ENCODE measurements at regions not wholly inside any gene's neighbourhood (a gene's known extent, or its start where the extent isn't known, plus 50 kb on each side); places are given as distances from the start of the nearest gene placed in this dataset.

DNA sequence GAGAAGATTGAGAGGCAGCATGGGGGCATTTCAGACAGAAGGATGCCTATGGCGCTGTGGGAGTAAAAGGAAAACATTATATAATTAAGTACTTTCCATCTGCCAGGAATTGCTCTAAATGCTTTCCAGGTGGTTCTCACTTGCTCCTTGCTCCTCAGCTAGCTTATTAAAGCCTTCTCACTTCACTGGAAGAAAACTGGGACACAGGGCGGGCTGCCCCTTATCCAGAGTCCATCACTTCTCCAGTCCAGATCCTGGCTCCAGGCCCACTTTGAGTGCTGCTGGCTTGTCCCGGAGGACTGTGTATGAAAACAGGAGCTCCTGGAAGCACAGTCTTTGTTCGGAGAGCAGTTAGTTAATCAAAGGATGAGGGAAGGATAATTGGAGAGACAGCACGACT lies 409.9 kb upstream of the ADAMTS16 start:
- Histone ChIP-seq H3K4me3 (no peak overlapping the region), H3K27me3 (peaks cover 0 to 5% (median 0%) of the 10 kb centered on the region in 4 donors), H3K4me1 (no peaks in the 10 kb centered on the region), H3K36me3 (no peaks in the 10 kb centered on the region), H3K27ac (no peak overlapping the region), H3K9me3 (no peaks in the 10 kb centered on the region)
- no peak for ATAC-seq
- FAIRE-seq: no peak
- no peak for DNase-seq
- intact Hi-C loops (cut with DNase I): no loop called here
- WGBS, 2 donors: 59 to 71% methylated on average over 5 of the region's 5 CpGs
- TF ChIP-seq, protein P1, sequence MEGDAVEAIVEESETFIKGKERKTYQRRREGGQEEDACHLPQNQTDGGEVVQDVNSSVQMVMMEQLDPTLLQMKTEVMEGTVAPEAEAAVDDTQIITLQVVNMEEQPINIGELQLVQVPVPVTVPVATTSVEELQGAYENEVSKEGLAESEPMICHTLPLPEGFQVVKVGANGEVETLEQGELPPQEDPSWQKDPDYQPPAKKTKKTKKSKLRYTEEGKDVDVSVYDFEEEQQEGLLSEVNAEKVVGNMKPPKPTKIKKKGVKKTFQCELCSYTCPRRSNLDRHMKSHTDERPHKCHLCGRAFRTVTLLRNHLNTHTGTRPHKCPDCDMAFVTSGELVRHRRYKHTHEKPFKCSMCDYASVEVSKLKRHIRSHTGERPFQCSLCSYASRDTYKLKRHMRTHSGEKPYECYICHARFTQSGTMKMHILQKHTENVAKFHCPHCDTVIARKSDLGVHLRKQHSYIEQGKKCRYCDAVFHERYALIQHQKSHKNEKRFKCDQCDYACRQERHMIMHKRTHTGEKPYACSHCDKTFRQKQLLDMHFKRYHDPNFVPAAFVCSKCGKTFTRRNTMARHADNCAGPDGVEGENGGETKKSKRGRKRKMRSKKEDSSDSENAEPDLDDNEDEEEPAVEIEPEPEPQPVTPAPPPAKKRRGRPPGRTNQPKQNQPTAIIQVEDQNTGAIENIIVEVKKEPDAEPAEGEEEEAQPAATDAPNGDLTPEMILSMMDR (IDR thresholded peaks at IDR 0.05): no peak

DNA sequence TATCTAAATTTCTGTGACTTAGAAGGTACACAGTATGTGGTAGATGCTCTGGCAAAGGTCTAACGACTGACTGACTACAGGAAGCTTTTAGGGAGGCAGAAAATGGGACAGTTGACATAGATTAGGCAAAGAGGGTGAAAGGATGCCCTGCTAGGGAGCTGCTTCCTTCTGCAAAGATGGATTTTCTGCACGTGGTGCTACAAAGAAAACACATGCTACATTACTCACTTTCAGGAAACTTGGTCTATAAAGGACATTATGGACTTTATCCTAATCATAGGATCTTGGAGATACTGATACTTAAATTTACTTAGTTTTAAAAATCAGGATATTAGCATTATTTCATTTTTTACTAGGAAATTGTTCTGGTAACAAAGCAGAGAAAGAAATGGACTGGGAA lies 405.8 kb upstream of the ADAMTS16 start:
- intact Hi-C loops (cut with DNase I): no loop called here
- 30 to 35% methylated on average over 2 of the region's 2 CpGs for WGBS, 2 donors
- H3K27me3 ChIP-seq: peaks cover 0 to 5% (median 0%) of the 10 kb centered on the region in 4 donors
- no peaks in the 10 kb centered on the region for H3K36me3 ChIP-seq
- H3K27ac ChIP-seq: no peak overlapping the region
- no peaks in the 10 kb centered on the region for H3K4me1 ChIP-seq
- H3K9me3 ChIP-seq: no peaks in the 10 kb centered on the region
- FAIRE-seq (no peak), DNase-seq (no peak), ATAC-seq (no peak)
- TF ChIP-seq, protein P1 (IDR thresholded peaks at IDR 0.05): no peak
- no peak overlapping the region for H3K4me3 ChIP-seq

DNA sequence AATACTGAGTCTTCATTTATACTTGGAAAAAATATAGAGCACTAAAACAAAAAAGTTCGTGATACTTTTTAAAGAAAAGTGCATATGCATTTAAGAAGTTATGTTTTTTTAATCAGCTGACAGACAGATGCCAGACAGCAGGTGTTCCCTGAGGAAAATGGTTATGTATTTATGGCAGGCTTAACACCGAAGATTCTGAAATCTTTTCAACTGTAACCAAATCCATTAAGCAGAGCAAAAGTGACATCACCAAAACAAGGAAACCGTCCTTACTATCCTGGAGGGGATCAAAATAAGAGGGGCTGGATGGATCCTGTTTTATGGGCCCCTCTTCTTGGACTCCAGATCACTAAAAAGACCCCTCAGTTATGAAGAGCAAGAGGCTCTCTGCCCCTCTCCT lies 404.9 kb upstream of the ADAMTS16 start:
- WGBS, 2 donors: 42 to 56% methylated on average over 3 of the region's 3 CpGs
- Histone ChIP-seq H3K27ac (no peak overlapping the region), H3K27me3 (peaks cover 0 to 5% (median 0%) of the 10 kb centered on the region in 4 donors), H3K9me3 (no peaks in the 10 kb centered on the region), H3K4me1 (no peaks in the 10 kb centered on the region), H3K4me3 (no peak overlapping the region), H3K36me3 (no peaks in the 10 kb centered on the region)
- DNase-seq (no peak), FAIRE-seq (no peak), ATAC-seq (no peak)
- TF ChIP-seq, protein P1 (IDR thresholded peaks at IDR 0.05): no peak
- intact Hi-C loops (cut with DNase I): no loop called here

DNA sequence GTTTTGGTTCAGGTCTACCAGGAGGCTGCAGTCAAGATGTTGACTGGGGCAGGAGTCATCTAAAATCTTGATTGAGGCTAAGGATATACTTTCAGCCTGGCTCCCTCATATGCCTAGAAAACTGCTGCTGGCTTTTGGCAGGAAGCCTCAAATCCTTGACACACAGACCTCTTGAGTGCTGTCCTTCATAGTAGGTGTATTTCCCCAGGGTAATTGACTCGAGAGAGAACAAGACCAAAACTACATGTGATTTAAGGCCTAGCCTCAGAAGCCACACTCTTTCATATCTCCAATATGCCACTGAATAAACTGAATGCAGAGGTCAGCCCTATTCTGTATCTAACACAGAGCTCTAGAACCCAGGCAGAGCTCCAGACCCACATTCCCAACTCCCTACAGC lies 402.3 kb upstream of the ADAMTS16 start:
- no peak for DNase-seq
- TF ChIP-seq, protein P1 (IDR thresholded peaks at IDR 0.05): no peak
- WGBS, 2 donors: 19 to 26% methylated on average over 1 of the region's 1 CpG

DNA sequence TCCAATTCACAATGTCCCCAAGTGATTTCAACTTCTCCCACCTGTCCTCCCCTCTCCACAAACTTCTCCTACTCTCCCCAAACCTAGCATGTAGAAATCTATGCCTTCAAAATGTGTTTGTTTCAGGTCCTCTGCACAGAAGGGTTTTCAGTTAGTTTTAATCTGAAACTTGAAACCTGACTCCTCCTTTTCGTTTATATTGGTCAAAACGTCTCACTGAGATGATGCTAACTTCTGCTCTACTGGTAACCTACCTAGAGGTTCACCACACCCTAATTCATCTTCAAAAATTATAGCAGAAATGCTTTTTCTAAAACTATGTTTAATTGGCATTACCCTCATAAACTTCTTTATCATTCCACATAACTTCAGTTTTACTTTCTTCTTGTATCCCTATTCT lies 401.8 kb upstream of the ADAMTS16 start:
- intact Hi-C loops (cut with DNase I): no loop called here
- WGBS, 2 donors: 23 to 24% methylated on average over 2 of the region's 2 CpGs
- no peak for ATAC-seq
- TF ChIP-seq, protein P1 (IDR thresholded peaks at IDR 0.05): no peak
- no peaks in the 10 kb centered on the region for H3K36me3 ChIP-seq
- H3K4me3 ChIP-seq: no peak overlapping the region
- no peak for FAIRE-seq
- no peaks in the 10 kb centered on the region for H3K27me3 ChIP-seq
- no peak overlapping the region for H3K27ac ChIP-seq
- H3K4me1 ChIP-seq: no peaks in the 10 kb centered on the region
- no peak for DNase-seq
- no peaks in the 10 kb centered on the region for H3K9me3 ChIP-seq

More for the DNA sequence above, 402.3 kb upstream of the ADAMTS16 start:
- no peak for ATAC-seq
- no peak overlapping the region for H3K4me3 ChIP-seq
- no peaks in the 10 kb centered on the region for H3K36me3 ChIP-seq
- no peaks in the 10 kb centered on the region for H3K9me3 ChIP-seq
- no peak overlapping the region for H3K27ac ChIP-seq
- intact Hi-C loops (cut with DNase I): no loop called here
- H3K4me1 ChIP-seq: no peaks in the 10 kb centered on the region
- FAIRE-seq: no peak
- no peaks in the 10 kb centered on the region for H3K27me3 ChIP-seq

Data from pancreas (tissue), 10 donors.